Mesendoderm (in vitro differentiated cells): ENCODE measurements at regions not wholly inside any gene's neighbourhood (a gene's known extent, or its start where the extent isn't known, plus 50 kb on each side); places are given as distances from the start of the nearest gene placed in this dataset.

ENCODE experiments used
- DNase-seq: peaks from one replicate; pipeline ENCODE4 v3.0.0; 2013
- H2AK5ac ChIP-seq: 2 replicates; pipeline ENCODE4 v1.6.1; 2013; ENCODE audit warnings: low read length, inconsistent platforms
- H2BK120ac ChIP-seq: 2 replicates; pipeline ENCODE4 v1.6.1; 2013; ENCODE audit warnings: low read depth, mild to moderate bottlenecking, low read length, moderate library complexity, mixed read lengths
- H2BK15ac ChIP-seq: replicated peaks from 2 replicates; pipeline ENCODE4 v1.6.1; 2013; ENCODE audit warnings: low read depth, mild to moderate bottlenecking, moderate library complexity
- H2BK5ac ChIP-seq: 2 replicates; pipeline ENCODE4 v1.6.1; 2013; ENCODE audit warnings: low read length, inconsistent platforms
- H3K18ac ChIP-seq: 2 replicates; pipeline ENCODE4 v1.6.1; 2013; ENCODE audit warnings: mild to moderate bottlenecking, low read length, mixed read lengths
- H3K23ac ChIP-seq: one replicate; pipeline ENCODE4 v1.6.1; 2013; ENCODE audit warnings: low read length
- H3K27ac ChIP-seq: 2 replicates; pipeline ENCODE4 v1.5.1; 2013; ENCODE audit warnings: low read depth, mild to moderate bottlenecking, inconsistent platforms, low read length, moderate library complexity
- H3K27me3 ChIP-seq: 2 replicates; pipeline ENCODE4 v1.6.1; 2013; ENCODE audit warnings: low read length, control low read depth, mild to moderate bottlenecking, inconsistent platforms; ENCODE audit not compliant: insufficient read depth, poor library complexity
- H3K36me3 ChIP-seq: 2 replicates; pipeline ENCODE4 v1.6.1; 2013; ENCODE audit warnings: low read length, inconsistent platforms; ENCODE audit not compliant: control insufficient read depth, insufficient read depth
- H3K4ac ChIP-seq: one replicate; pipeline ENCODE4 v1.6.1; 2013; ENCODE audit warnings: low read depth, mild to moderate bottlenecking, low read length, moderate library complexity
- H3K4me1 ChIP-seq: 2 replicates; pipeline ENCODE4 v1.6.1; 2013; ENCODE audit warnings: low read depth, low read length, inconsistent platforms; ENCODE audit not compliant: control insufficient read depth
- H3K4me2 ChIP-seq: 2 replicates; pipeline ENCODE4 v1.6.1; 2013; ENCODE audit warnings: low read length
- H3K4me3 ChIP-seq: 2 replicates; pipeline ENCODE4 v1.5.1; 2013; ENCODE audit warnings: mild to moderate bottlenecking, low read length
- H3K56ac ChIP-seq: one replicate; pipeline ENCODE4 v1.6.1; 2013; ENCODE audit warnings: low read length
- H3K79me1 ChIP-seq: 2 replicates; pipeline ENCODE4 v1.6.1; 2013; ENCODE audit warnings: low read length, inconsistent platforms
- H3K79me2 ChIP-seq: 2 replicates; pipeline ENCODE4 v1.6.1; 2013; ENCODE audit warnings: mild to moderate bottlenecking, low read length; ENCODE audit not compliant: control insufficient read depth, insufficient read depth
- H3K9ac ChIP-seq: 2 replicates; pipeline ENCODE4 v1.6.1; 2013; ENCODE audit warnings: low read length, inconsistent platforms
- H4K5ac ChIP-seq: one replicate; pipeline ENCODE4 v1.6.1; 2013; ENCODE audit warnings: low read length
- H4K8ac ChIP-seq: one replicate; pipeline ENCODE4 v1.6.1; 2013; ENCODE audit warnings: low read depth, mild to moderate bottlenecking, control low read depth, low read length, moderate library complexity
- WGBS: extraction: QIAGEN DNeasy Blood & Tissue Kit; methylation state at CpG from one replicate; pipeline ENCODE4 v1.1.7; 2013; ENCODE audit warnings: low lambda C conversion rate, missing lambda C conversion rate; ENCODE audit not compliant: insufficient coverage; ENCODE audit errors: extremely low coverage; 5-methylcytosine and 5-hydroxymethylcytosine counted together

DNA sequence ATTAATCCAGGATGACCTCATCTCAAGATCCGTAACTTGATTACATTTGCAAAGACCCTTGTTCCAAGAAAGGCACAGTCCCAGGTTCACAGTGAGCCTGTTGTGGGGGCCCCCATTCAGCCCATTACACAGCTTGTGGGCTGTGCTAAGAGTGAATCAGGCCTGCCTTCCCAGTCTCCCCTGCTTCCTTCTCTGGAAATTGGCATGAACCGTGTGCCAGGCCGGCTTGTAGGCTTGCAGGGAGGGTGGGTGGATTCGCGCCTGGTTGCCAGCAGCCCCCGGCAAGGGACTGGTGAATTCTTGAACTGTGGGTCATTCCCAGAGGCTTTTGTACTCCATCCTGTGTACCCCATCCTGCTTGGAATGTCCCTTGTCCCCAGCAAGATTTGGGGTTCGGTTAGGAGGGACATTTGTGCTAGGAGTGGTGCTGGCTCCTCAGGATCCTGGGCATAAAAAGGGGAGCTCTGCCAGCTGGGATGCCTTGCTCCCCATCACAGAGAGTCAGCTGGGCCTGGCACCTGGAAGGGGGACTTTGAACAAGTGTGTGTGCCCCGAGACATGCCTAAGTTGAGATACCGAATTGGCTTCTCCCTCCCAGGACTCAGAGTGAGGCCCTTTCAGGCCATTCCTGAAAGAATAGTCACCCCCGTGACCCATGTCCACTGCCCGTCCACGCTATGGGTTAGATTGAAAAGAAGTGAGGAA lies 818.2 kb downstream of the BRD1 start:
- H3K18ac ChIP-seq: no peak overlapping the region
- H3K27me3 ChIP-seq: no peaks in the 10 kb centered on the region
- H4K8ac ChIP-seq: no peak overlapping the region
- H3K56ac ChIP-seq: no peak overlapping the region
- no peak for DNase-seq
- H2BK5ac ChIP-seq: no peak overlapping the region
- WGBS: no CpG with 5 or more reads among the region's 12 CpGs
- no peak overlapping the region for H3K23ac ChIP-seq
- no peak overlapping the region for H2AK5ac ChIP-seq
- H3K4me1 ChIP-seq: no peaks in the 10 kb centered on the region
- H4K5ac ChIP-seq: no peak overlapping the region
- no peak overlapping the region for H3K4me2 ChIP-seq
- no peaks in the 10 kb centered on the region for H3K79me2 ChIP-seq
- H3K27ac ChIP-seq: no peak overlapping the region
- no peak overlapping the region for H3K4ac ChIP-seq
- no peak overlapping the region for H3K9ac ChIP-seq
- H2BK15ac ChIP-seq: no peak overlapping the region
- no peaks in the 10 kb centered on the region for H3K79me1 ChIP-seq
- H3K4me3 ChIP-seq: no peak overlapping the region
- no peaks in the 10 kb centered on the region for H3K36me3 ChIP-seq
- H2BK120ac ChIP-seq: no peak overlapping the region

DNA sequence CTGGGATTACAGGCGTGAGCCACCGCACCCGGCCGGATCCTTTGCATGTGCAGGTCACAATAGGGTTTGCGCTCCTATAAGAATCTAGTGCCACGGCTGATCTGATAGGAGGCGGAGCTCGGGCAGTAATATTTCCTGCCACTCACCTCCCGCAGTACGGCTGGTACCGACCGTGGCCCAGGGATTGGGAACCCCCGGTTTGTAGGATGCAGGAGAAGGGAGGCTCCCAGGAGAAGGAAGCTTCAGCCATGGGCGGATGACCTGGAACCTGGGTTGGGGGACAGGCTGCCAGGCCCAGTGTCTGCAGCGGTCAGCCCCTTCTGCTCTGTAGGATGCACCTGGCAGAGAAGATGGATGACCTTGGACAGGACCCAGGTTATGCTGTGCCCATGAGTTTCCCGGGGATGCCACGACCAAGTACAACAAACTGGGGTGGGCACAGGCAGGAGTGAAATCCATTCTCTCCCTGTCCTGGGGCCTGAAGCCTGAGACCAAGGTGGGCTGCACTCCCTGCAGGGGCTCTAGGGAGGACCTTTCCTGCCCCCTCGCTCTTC lies 818.9 kb downstream of the BRD1 start:
- no peak for DNase-seq
- Histone ChIP-seq H3K23ac (no peak overlapping the region), H3K9ac (no peak overlapping the region), H2BK15ac (no peak overlapping the region), H4K8ac (no peak overlapping the region), H3K4me1 (no peaks in the 10 kb centered on the region), H3K27ac (no peak overlapping the region), H3K56ac (no peak overlapping the region), H3K4me3 (no peak overlapping the region), H2AK5ac (no peak overlapping the region), H2BK120ac (no peak overlapping the region), H3K79me2 (no peaks in the 10 kb centered on the region), H3K27me3 (no peaks in the 10 kb centered on the region), H2BK5ac (no peak overlapping the region), H3K36me3 (no peaks in the 10 kb centered on the region), H3K4ac (no peak overlapping the region), H3K18ac (no peak overlapping the region), H3K4me2 (no peak overlapping the region), H4K5ac (no peak overlapping the region), H3K79me1 (no peaks in the 10 kb centered on the region)
- WGBS: no CpG with 5 or more reads among the region's 18 CpGs

DNA sequence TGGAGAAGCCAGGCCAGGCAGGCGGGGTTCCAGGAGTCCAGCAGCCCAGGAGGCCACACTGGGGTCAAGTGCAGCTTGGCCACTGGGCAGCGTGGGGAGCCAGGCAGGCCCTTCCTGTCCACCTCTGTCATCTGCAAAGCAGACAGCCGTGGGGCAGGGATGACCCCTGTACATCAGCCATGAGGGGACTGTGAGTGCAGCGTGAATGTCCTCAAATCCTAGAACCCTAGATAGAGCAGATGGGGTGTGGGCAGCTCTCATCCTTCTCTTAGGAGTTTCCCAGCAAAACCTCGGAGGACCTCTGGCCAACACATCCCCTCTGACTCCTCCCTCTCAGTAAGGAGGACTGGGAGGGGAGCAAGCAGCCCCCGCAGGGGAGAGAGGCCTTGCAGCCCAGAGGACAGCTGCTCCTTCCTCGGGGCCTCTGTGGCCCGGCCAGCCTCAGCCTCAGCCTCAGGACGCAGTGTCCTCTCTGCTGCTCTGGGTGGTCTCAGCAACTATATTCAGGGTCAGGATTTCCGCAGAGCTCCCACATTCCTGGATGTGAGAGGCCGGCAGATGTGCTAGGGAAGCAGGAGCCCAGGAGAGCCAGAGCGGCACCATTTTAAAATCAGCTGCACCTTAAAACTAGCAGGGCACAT lies 820.5 kb downstream of the BRD1 start:
- Histone ChIP-seq H4K5ac (no peak overlapping the region), H3K9ac (no peak overlapping the region), H3K23ac (no peak overlapping the region), H3K79me2 (no peaks in the 10 kb centered on the region), H3K36me3 (no peaks in the 10 kb centered on the region), H3K27me3 (no peaks in the 10 kb centered on the region), H3K4me2 (no peak overlapping the region), H3K56ac (no peak overlapping the region), H2AK5ac (no peak overlapping the region), H3K18ac (no peak overlapping the region), H3K27ac (no peak overlapping the region), H2BK5ac (no peak overlapping the region), H3K4ac (no peak overlapping the region), H4K8ac (no peak overlapping the region), H3K4me1 (no peaks in the 10 kb centered on the region), H2BK15ac (no peak overlapping the region), H3K4me3 (no peak overlapping the region), H2BK120ac (no peak overlapping the region), H3K79me1 (no peaks in the 10 kb centered on the region)
- no CpG with 5 or more reads among the region's 12 CpGs for WGBS
- no peak for DNase-seq

DNA sequence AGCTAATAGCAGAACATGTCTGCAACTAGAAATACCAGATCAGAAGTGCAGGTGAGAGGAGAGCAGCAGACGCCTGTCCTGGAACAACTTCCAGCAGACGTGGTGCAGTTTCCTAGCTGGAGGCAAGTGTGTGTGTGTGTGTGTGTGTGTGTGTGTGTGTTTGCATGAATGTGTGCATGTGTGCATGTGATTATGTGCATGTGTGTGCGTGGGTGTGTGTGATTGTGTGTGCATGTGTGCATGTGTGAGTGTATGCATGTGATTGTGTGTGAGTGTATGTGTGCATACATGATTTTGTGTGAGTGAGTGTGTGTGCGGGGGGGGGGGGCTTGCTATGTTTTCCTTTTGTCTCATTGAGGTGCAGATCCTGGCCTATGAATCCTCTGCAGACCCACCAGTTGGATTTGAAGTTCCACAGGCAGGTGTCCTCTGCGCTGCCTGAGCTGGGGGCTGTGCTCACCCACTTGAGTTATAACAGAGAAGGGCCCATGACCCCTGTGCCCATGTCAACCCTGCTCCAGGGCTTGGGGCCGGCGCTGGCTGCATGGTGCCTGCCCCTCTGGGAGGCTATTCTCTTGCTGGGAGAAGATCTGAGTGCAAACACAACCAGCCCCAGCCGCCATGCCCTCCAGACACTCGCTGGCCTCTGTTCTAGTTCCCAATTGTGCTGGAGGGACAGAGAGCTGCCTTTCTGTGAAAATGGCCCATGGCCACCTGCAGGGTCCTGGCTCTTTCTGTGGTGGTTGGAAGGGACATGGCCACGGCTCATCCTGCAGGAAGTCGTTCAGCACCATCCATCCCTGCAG lies 821.3 kb downstream of the BRD1 start:
- no peak overlapping the region for H3K27ac ChIP-seq
- no peaks in the 10 kb centered on the region for H3K36me3 ChIP-seq
- H2AK5ac ChIP-seq: no peak overlapping the region
- H3K4me3 ChIP-seq: no peak overlapping the region
- no peak overlapping the region for H3K4me2 ChIP-seq
- no peak for DNase-seq
- H3K56ac ChIP-seq: no peak overlapping the region
- H4K5ac ChIP-seq: no peak overlapping the region
- no peaks in the 10 kb centered on the region for H3K27me3 ChIP-seq
- no peaks in the 10 kb centered on the region for H3K79me1 ChIP-seq
- H3K79me2 ChIP-seq: no peaks in the 10 kb centered on the region
- H4K8ac ChIP-seq: no peak overlapping the region
- no peaks in the 10 kb centered on the region for H3K4me1 ChIP-seq
- no peak overlapping the region for H3K9ac ChIP-seq
- no peak overlapping the region for H2BK15ac ChIP-seq
- no peak overlapping the region for H2BK5ac ChIP-seq
- no peak overlapping the region for H3K4ac ChIP-seq
- no CpG with 5 or more reads among the region's 11 CpGs for WGBS
- no peak overlapping the region for H3K18ac ChIP-seq
- no peak overlapping the region for H2BK120ac ChIP-seq
- no peak overlapping the region for H3K23ac ChIP-seq

DNA sequence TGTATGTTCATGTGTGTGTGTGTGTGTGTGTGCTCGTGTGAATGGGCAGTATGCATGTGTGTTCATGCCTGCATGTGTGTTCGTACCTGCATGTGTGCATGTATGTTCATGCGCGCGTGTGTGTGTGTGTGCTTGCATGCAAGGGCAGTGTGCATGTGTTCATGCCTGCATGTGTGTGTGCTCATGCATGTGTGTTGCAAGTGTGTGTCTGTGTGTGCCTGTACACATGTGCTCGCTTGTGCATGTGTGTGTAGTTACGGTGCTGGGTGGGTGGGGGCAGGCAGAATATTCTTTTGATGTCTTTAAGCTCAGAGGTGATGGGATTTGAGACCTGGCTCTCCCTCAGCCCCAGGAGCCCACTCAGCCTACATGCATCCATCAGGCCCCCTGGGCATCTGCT lies 822.1 kb downstream of the BRD1 start:
- Histone ChIP-seq H2BK15ac (no peak overlapping the region), H3K23ac (no peak overlapping the region), H3K18ac (no peak overlapping the region), H3K4me1 (no peaks in the 10 kb centered on the region), H4K5ac (no peak overlapping the region), H3K4me2 (no peak overlapping the region), H2BK120ac (no peak overlapping the region), H2AK5ac (no peak overlapping the region), H3K4me3 (no peak overlapping the region), H3K56ac (no peak overlapping the region), H3K79me1 (no peaks in the 10 kb centered on the region), H3K9ac (no peak overlapping the region), H3K4ac (no peak overlapping the region), H2BK5ac (no peak overlapping the region), H3K27ac (no peak overlapping the region), H3K36me3 (no peaks in the 10 kb centered on the region), H4K8ac (no peak overlapping the region), H3K79me2 (no peaks in the 10 kb centered on the region), H3K27me3 (no peaks in the 10 kb centered on the region)
- no CpG with 5 or more reads among the region's 7 CpGs for WGBS
- no peak for DNase-seq
